Mammary epithelial cell (primary cell): ENCODE measurements at regions not wholly inside any gene's neighbourhood (a gene's known extent, or its start where the extent isn't known, plus 50 kb on each side); places are given as distances from the start of the nearest gene placed in this dataset.

Experiments used
- EZH2 ChIP-seq: IDR thresholded peaks from 2 replicates; pipeline ENCODE4 v1.6.1; 2012; ENCODE audit warnings: low read length, inconsistent platforms, borderline replicate concordance
- TF ChIP-seq, protein P1 (sequence below), 2 donors: IDR thresholded peaks in 1 of 2; conservative IDR thresholded peaks in 1 of 2; 2 replicates each; pipeline ENCODE4 v1.5.1; 2011 to 2012; ENCODE audit warnings: inconsistent platforms in 2 of 2, low read length in 2 of 2, mild to moderate bottlenecking in 2 of 2, control low read depth in 1 of 2, low read depth in 1 of 2; ENCODE audit not compliant: insufficient read depth in 1 of 2; ENCODE audit errors: extremely low read depth in 1 of 2

DNA sequence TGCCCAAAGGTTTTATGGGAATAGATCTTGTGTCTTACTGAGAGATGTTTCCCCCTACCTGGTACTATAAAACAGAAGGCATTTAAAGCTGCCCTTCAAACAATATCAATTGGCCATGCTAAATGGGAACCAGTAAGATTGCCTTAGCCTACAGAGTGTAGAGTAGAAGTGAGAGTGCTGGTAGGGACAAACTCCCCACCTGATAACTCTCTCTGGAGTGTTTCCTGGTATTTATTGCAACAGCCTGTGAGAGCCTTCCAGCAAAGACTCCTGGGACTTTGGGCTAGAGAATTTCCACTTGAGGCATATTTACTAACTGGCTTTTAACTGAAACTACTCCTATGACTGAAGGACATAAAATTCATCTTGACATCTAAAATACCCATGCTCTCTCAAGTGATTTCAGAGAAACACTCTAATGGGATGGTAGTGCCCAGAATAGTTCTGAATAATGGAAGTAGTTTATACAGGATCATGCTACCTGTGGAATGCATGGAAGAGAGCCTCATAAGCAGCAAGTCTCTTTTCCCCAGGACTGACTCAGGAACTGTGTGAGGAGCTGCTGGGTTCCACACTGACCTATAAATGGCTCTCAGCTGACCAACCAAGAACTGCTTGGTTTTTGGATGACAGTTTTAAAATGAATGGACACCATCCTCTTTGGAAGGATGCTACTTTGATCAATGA lies 132.7 kb upstream of the SLITRK5 start:
- TF ChIP-seq, protein P1, sequence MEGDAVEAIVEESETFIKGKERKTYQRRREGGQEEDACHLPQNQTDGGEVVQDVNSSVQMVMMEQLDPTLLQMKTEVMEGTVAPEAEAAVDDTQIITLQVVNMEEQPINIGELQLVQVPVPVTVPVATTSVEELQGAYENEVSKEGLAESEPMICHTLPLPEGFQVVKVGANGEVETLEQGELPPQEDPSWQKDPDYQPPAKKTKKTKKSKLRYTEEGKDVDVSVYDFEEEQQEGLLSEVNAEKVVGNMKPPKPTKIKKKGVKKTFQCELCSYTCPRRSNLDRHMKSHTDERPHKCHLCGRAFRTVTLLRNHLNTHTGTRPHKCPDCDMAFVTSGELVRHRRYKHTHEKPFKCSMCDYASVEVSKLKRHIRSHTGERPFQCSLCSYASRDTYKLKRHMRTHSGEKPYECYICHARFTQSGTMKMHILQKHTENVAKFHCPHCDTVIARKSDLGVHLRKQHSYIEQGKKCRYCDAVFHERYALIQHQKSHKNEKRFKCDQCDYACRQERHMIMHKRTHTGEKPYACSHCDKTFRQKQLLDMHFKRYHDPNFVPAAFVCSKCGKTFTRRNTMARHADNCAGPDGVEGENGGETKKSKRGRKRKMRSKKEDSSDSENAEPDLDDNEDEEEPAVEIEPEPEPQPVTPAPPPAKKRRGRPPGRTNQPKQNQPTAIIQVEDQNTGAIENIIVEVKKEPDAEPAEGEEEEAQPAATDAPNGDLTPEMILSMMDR (conservative IDR thresholded peaks at IDR 0.05 in 1 of 2, IDR thresholded peaks at IDR 0.05 in 1 of 2; ENCODE audit: extremely low read depth in 1 of 2, insufficient read depth in 1 of 2, low read depth in 1 of 2, low read length in 2 of 2), result no peak
- TF ChIP-seq EZH2, result no peak
